Liver (tissue), 8 donors: ENCODE measurements at regions not wholly inside any gene's neighbourhood (a gene's known extent, or its start where the extent isn't known, plus 50 kb on each side); places are given as distances from the start of the nearest gene placed in this dataset.

Experiments used
- DNase-seq: peaks from one replicate; pipeline ENCODE4 v3.0.0-alpha.2; 2017; ENCODE audit warnings: low spot score
- H3K27ac ChIP-seq, 2 donors: one replicate each; pipeline ENCODE4 v1.7.0; 2013; ENCODE audit warnings: inconsistent platforms in 2 of 2, low read length in 2 of 2, control low read depth in 1 of 2, low read depth in 1 of 2, mild to moderate bottlenecking in 1 of 2
- H3K27me3 ChIP-seq, 4 donors: one replicate each; pipeline versions ENCODE4 v1.6.1 to v1.7.0; 2013; ENCODE audit warnings: low read length in 3 of 4, inconsistent platforms in 1 of 4, mild to moderate bottlenecking in 1 of 4, moderate library complexity in 1 of 4; ENCODE audit not compliant: control insufficient read depth in 4 of 4, insufficient read depth in 4 of 4
- H3K36me3 ChIP-seq, 4 donors: one replicate each; pipeline versions ENCODE4 v1.6.1 to v1.7.0; 2013; ENCODE audit warnings: low read length in 3 of 4, mild to moderate bottlenecking in 3 of 4, low read depth in 1 of 4, moderate library complexity in 1 of 4; ENCODE audit not compliant: control insufficient read depth in 4 of 4, insufficient read depth in 3 of 4
- H3K4me1 ChIP-seq, 4 donors: one replicate each; pipeline versions ENCODE4 v1.6.1 to v1.7.0; 2013; ENCODE audit warnings: low read length in 3 of 4, mild to moderate bottlenecking in 3 of 4, moderate library complexity in 1 of 4; ENCODE audit not compliant: control insufficient read depth in 4 of 4, insufficient read depth in 4 of 4
- H3K4me3 ChIP-seq, 3 donors: one replicate each; pipeline versions ENCODE4 v1.6.1 to v1.7.0; 2013; ENCODE audit warnings: low read length in 3 of 3, control low read depth in 1 of 3, low read depth in 1 of 3, mild to moderate bottlenecking in 1 of 3
- H3K9ac ChIP-seq, 2 donors: one replicate each; pipeline ENCODE4 v1.7.0; 2013; ENCODE audit warnings: low read length in 2 of 2, mild to moderate bottlenecking in 2 of 2, moderate library complexity in 2 of 2, control low read depth in 1 of 2, low read depth in 1 of 2
- H3K9me3 ChIP-seq, 4 donors: one replicate each; pipeline versions ENCODE4 v1.6.1 to v1.7.0; 2013; ENCODE audit warnings: low read length in 3 of 4; ENCODE audit not compliant: control insufficient read depth in 4 of 4
- ATF3 ChIP-seq: IDR thresholded peaks from 2 replicates; pipeline ENCODE4 v1.6.1; 2016; ENCODE audit warnings: antibody characterized with exemption
- CTCF ChIP-seq: fragments of 150-350 bp; IDR thresholded peaks from 2 replicates; pipeline ENCODE4 v1.5.1; 2017; ENCODE audit warnings: improper control_type of control experiment, low read depth, low read length; ENCODE audit not compliant: missing input control
- EGR1 ChIP-seq, 2 donors: IDR thresholded peaks; 2 replicates each; pipeline ENCODE4 v1.6.1; 2016 to 2018; ENCODE audit warnings: antibody characterized with exemption in 2 of 2, low read depth in 2 of 2
- FOXA1 ChIP-seq: IDR thresholded peaks from 2 replicates; pipeline ENCODE4 v1.6.1; 2016; ENCODE audit warnings: antibody characterized with exemption
- FOXA2 ChIP-seq: IDR thresholded peaks from 2 replicates; pipeline ENCODE4 v1.6.1; 2016; ENCODE audit warnings: antibody characterized with exemption
- GABPA ChIP-seq, 2 donors: IDR thresholded peaks in 1 of 2; conservative IDR thresholded peaks in 1 of 2; 2 replicates each; pipeline ENCODE4 v1.6.1; 2016; ENCODE audit warnings: antibody characterized with exemption in 2 of 2, mild to moderate bottlenecking in 1 of 2, moderate library complexity in 1 of 2
- HNF4A ChIP-seq, 2 donors: conservative IDR thresholded peaks; 2 replicates each; pipeline ENCODE4 v1.6.1; 2016; ENCODE audit warnings: antibody characterized with exemption in 2 of 2, mild to moderate bottlenecking in 2 of 2
- HNF4G ChIP-seq: IDR thresholded peaks from 2 replicates; pipeline ENCODE4 v1.6.1; 2016; ENCODE audit warnings: antibody characterized with exemption
- JUND ChIP-seq, 2 donors: IDR thresholded peaks; 2 replicates each; pipeline ENCODE4 v1.6.1; 2016; ENCODE audit warnings: antibody characterized with exemption in 2 of 2
- NR2F2 ChIP-seq: IDR thresholded peaks from 2 replicates; pipeline ENCODE4 v1.6.1; 2016; ENCODE audit warnings: antibody characterized with exemption
- RAD21 ChIP-seq, 2 donors: IDR thresholded peaks; 2 replicates each; pipeline ENCODE4 v1.6.1; 2016; ENCODE audit warnings: antibody characterized with exemption in 2 of 2, mild to moderate bottlenecking in 2 of 2
- REST ChIP-seq: IDR thresholded peaks from 2 replicates; pipeline ENCODE4 v1.6.1; 2016; ENCODE audit warnings: antibody characterized with exemption, mild to moderate bottlenecking
- RXRA ChIP-seq, 2 donors: IDR thresholded peaks; 2 replicates each; pipeline ENCODE4 v1.6.1; 2017 to 2018; ENCODE audit warnings: antibody characterized with exemption in 2 of 2, mild to moderate bottlenecking in 1 of 2
- SP1 ChIP-seq: IDR thresholded peaks from 2 replicates; pipeline ENCODE4 v1.6.1; 2018; ENCODE audit warnings: antibody characterized with exemption, mild to moderate bottlenecking
- TAF1 ChIP-seq: conservative IDR thresholded peaks from 2 replicates; pipeline ENCODE4 v1.6.1; 2016; ENCODE audit warnings: antibody characterized with exemption, mild to moderate bottlenecking
- YY1 ChIP-seq: IDR thresholded peaks from 2 replicates; pipeline ENCODE4 v1.6.1; 2016; ENCODE audit warnings: antibody characterized with exemption, mild to moderate bottlenecking
- ZBTB33 ChIP-seq: IDR thresholded peaks from 2 replicates; pipeline ENCODE4 v1.6.1; 2016; ENCODE audit warnings: antibody characterized with exemption
- WGBS: extraction: QIAGEN DNeasy Blood & Tissue Kit; methylation state at CpG from one replicate; pipeline ENCODE4 v1.1.7; 2013; 5-methylcytosine and 5-hydroxymethylcytosine counted together
- donor health status: healthy.
- donor health status: healthy.
- donor health status: healthy.
- donor health status: healthy.
- donor health status: healthy.

GRCh38 chr3:65186268-65186667 lies 498.5 kb upstream of the ADAMTS9 start:
- Histone ChIP-seq H3K27ac (no peak overlapping the region), H3K27me3 (no peaks in the 10 kb centered on the region), H3K9me3 (peaks cover 0 to 4% (median 1%) of the 10 kb centered on the region in 4 donors), H3K4me3 (no peak overlapping the region), H3K36me3 (no peaks in the 10 kb centered on the region), H3K4me1 (no peaks in the 10 kb centered on the region), H3K9ac (no peak overlapping the region)
- TF ChIP-seq FOXA1 = no peak
- TF ChIP-seq HNF4G = no peak
- TF ChIP-seq GABPA (IDR thresholded peaks at IDR 0.05 in 1 of 2, conservative IDR thresholded peaks at IDR 0.05 in 1 of 2) = no peak
- TF ChIP-seq RXRA (IDR thresholded peaks at IDR 0.05) = no peak
- no peak for TF ChIP-seq HNF4A (conservative IDR thresholded peaks at IDR 0.05)
- TF ChIP-seq FOXA2 = no peak
- no peak for TF ChIP-seq YY1
- no peak for TF ChIP-seq SP1
- no peak for TF ChIP-seq RAD21 (IDR thresholded peaks at IDR 0.05)
- no peak for TF ChIP-seq JUND (IDR thresholded peaks at IDR 0.05)
- TF ChIP-seq EGR1 (IDR thresholded peaks at IDR 0.05; ENCODE audit: low read depth in 2 of 2) = no peak
- no peak for TF ChIP-seq CTCF
- no peak for TF ChIP-seq ATF3
- no peak for TF ChIP-seq REST
- no peak for TF ChIP-seq ZBTB33
- no peak for TF ChIP-seq TAF1
- TF ChIP-seq NR2F2 = no peak
- WGBS = 69% methylated on average over 2 of the region's 2 CpGs
- no peak for DNase-seq

- Histone ChIP-seq H3K9ac (no peak overlapping the region), H3K4me3 (no peak overlapping the region), H3K36me3 (no peaks in the 10 kb centered on the region), H3K9me3 (peaks cover 0 to 4% (median 1%) of the 10 kb centered on the region in 4 donors), H3K27ac (no peak overlapping the region), H3K27me3 (no peaks in the 10 kb centered on the region), H3K4me1 (no peaks in the 10 kb centered on the region)
- no peak for DNase-seq
- 91% methylated on average over 3 of the region's 3 CpGs for WGBS
- TF ChIP-seq HNF4A (conservative IDR thresholded peaks at IDR 0.05) (no peak), GABPA (IDR thresholded peaks at IDR 0.05 in 1 of 2, conservative IDR thresholded peaks at IDR 0.05 in 1 of 2) (no peak), ZBTB33 (no peak), JUND (IDR thresholded peaks at IDR 0.05) (no peak), ATF3 (no peak)
Observed at GRCh38 chr3:65182682-65183081, 494.9 kb upstream of the ADAMTS9 start.
